ENCODE measurements at regions not wholly inside any gene's neighbourhood (a gene's known extent, or its start where the extent isn't known, plus 50 kb on each side); places are given as distances from the start of the nearest gene placed in this dataset.

GRCh38 chr13:87982400-87982799 is 311.2 kb downstream of the SLITRK5 start (continued):
- no peak for TF ChIP-seq PRDM10 (tag by site-specific recombination; IDR thresholded peaks at IDR 0.05)
- TF ChIP-seq ZNF544 (tag by site-specific recombination; IDR thresholded peaks at IDR 0.05) = no peak
- TF ChIP-seq ZNF654 (tag by site-specific recombination; IDR thresholded peaks at IDR 0.05; ENCODE audit: low read depth) = no peak
- TF ChIP-seq ZNF37A (tag by site-specific recombination; IDR thresholded peaks at IDR 0.05) = no peak
- TF ChIP-seq, protein P1, sequence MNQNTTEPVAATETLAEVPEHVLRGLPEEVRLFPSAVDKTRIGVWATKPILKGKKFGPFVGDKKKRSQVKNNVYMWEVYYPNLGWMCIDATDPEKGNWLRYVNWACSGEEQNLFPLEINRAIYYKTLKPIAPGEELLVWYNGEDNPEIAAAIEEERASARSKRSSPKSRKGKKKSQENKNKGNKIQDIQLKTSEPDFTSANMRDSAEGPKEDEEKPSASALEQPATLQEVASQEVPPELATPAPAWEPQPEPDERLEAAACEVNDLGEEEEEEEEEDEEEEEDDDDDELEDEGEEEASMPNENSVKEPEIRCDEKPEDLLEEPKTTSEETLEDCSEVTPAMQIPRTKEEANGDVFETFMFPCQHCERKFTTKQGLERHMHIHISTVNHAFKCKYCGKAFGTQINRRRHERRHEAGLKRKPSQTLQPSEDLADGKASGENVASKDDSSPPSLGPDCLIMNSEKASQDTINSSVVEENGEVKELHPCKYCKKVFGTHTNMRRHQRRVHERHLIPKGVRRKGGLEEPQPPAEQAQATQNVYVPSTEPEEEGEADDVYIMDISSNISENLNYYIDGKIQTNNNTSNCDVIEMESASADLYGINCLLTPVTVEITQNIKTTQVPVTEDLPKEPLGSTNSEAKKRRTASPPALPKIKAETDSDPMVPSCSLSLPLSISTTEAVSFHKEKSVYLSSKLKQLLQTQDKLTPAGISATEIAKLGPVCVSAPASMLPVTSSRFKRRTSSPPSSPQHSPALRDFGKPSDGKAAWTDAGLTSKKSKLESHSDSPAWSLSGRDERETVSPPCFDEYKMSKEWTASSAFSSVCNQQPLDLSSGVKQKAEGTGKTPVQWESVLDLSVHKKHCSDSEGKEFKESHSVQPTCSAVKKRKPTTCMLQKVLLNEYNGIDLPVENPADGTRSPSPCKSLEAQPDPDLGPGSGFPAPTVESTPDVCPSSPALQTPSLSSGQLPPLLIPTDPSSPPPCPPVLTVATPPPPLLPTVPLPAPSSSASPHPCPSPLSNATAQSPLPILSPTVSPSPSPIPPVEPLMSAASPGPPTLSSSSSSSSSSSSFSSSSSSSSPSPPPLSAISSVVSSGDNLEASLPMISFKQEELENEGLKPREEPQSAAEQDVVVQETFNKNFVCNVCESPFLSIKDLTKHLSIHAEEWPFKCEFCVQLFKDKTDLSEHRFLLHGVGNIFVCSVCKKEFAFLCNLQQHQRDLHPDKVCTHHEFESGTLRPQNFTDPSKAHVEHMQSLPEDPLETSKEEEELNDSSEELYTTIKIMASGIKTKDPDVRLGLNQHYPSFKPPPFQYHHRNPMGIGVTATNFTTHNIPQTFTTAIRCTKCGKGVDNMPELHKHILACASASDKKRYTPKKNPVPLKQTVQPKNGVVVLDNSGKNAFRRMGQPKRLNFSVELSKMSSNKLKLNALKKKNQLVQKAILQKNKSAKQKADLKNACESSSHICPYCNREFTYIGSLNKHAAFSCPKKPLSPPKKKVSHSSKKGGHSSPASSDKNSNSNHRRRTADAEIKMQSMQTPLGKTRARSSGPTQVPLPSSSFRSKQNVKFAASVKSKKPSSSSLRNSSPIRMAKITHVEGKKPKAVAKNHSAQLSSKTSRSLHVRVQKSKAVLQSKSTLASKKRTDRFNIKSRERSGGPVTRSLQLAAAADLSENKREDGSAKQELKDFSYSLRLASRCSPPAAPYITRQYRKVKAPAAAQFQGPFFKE (tag by site-specific recombination; IDR thresholded peaks at IDR 0.05; ENCODE audit: borderline replicate concordance) = no peak
- TF ChIP-seq KLF17 (tag by site-specific recombination; IDR thresholded peaks at IDR 0.05) = no peak
- TF ChIP-seq ZNF274 (IDR thresholded peaks at IDR 0.05; ENCODE audit: low read length) = no peak
- TF ChIP-seq ZNF274 (tag by site-specific recombination; IDR thresholded peaks at IDR 0.05; ENCODE audit: borderline replicate concordance) = no peak
- TF ChIP-seq ZNF548 (tag by site-specific recombination; IDR thresholded peaks at IDR 0.05) = no peak
- no peak for TF ChIP-seq ZBTB48 (tag by site-specific recombination; IDR thresholded peaks at IDR 0.05)
- TF ChIP-seq ZBTB20 (tag by site-specific recombination; IDR thresholded peaks at IDR 0.05) = no peak

- TF ChIP-seq TRIM28 (IDR thresholded peaks at IDR 0.05; ENCODE audit: borderline replicate concordance, low read length) (peak; percentile 70; the same call in 1 of the 2 replicates), ZBTB8A (tag by site-specific recombination; IDR thresholded peaks at IDR 0.05) (no peak), SETDB1 (IDR thresholded peaks at IDR 0.05; ENCODE audit: insufficient read length, low read length) (peak; percentile 98)
- ChIA-PET CTCF (no interaction called here), POLR2A (no interaction called here)
- Histone ChIP-seq H3K36me3 (ENCODE audit: control insufficient read depth in 2 of 2, insufficient read depth in 1 of 2, low read length in 2 of 2) (no peaks in the 10 kb centered on the region), H3K4me3 (ENCODE audit: low read depth, low read length) (no peak overlapping the region), H3K27ac (ENCODE audit: extremely low read depth, low read depth, low read length) (no peak overlapping the region), H3K9me3 (ENCODE audit: control insufficient read depth, insufficient read depth, low read depth, low read length) (no peaks in the 10 kb centered on the region), H3K4me1 (ENCODE audit: control insufficient read depth, insufficient read depth, low read length) (no peaks in the 10 kb centered on the region)
These were observed 315.6 kb downstream of the SLITRK5 start for GRCh38 chr13:87986639-87987250.

Data from HEK293 (cell line).